ENCODE measurements at regions not wholly inside any gene's neighbourhood (a gene's known extent, or its start where the extent isn't known, plus 50 kb on each side); places are given as distances from the start of the nearest gene placed in this dataset.

- TF ChIP-seq CTCF (IDR thresholded peaks at IDR 0.05): no peak
- TF ChIP-seq POLR2A (IDR thresholded peaks at IDR 0.05): no peak
- no peak for TF ChIP-seq POLR2AphosphoS5 (IDR thresholded peaks at IDR 0.05)
Measured at GRCh38 chr5:155826611-155827507, 500.1 kb upstream of the SGCD start.
